ENCODE measurements at regions not wholly inside any gene's neighbourhood (a gene's known extent, or its start where the extent isn't known, plus 50 kb on each side); places are given as distances from the start of the nearest gene placed in this dataset.

DNA sequence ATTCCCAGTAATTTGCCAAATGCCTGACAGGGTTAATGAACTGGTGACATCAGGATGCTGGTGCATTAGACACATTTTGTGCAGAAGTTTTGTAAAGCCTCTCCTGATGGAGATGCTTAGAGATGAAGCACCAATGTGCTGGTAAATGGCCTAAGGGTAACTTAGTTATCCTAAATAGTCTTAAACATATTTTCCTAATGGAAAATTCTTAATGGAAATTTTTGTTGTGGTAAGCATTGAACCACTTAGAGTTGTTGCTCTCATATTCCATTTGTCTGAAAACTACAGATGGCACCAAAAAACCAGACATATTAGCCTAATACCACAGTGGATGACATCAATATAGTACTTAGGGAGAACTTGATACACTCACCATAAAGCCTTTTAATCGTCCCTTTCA, 154.5 kb upstream of the ANK2 start:
- no peak for TF ChIP-seq EP300 (conservative IDR thresholded peaks at IDR 0.05; ENCODE audit: poor library complexity, severe bottlenecking)
- TF ChIP-seq, protein P1, sequence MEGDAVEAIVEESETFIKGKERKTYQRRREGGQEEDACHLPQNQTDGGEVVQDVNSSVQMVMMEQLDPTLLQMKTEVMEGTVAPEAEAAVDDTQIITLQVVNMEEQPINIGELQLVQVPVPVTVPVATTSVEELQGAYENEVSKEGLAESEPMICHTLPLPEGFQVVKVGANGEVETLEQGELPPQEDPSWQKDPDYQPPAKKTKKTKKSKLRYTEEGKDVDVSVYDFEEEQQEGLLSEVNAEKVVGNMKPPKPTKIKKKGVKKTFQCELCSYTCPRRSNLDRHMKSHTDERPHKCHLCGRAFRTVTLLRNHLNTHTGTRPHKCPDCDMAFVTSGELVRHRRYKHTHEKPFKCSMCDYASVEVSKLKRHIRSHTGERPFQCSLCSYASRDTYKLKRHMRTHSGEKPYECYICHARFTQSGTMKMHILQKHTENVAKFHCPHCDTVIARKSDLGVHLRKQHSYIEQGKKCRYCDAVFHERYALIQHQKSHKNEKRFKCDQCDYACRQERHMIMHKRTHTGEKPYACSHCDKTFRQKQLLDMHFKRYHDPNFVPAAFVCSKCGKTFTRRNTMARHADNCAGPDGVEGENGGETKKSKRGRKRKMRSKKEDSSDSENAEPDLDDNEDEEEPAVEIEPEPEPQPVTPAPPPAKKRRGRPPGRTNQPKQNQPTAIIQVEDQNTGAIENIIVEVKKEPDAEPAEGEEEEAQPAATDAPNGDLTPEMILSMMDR (IDR thresholded peaks at IDR 0.05; ENCODE audit: poor library complexity, severe bottlenecking) = no peak
- TF ChIP-seq, protein P2, sequence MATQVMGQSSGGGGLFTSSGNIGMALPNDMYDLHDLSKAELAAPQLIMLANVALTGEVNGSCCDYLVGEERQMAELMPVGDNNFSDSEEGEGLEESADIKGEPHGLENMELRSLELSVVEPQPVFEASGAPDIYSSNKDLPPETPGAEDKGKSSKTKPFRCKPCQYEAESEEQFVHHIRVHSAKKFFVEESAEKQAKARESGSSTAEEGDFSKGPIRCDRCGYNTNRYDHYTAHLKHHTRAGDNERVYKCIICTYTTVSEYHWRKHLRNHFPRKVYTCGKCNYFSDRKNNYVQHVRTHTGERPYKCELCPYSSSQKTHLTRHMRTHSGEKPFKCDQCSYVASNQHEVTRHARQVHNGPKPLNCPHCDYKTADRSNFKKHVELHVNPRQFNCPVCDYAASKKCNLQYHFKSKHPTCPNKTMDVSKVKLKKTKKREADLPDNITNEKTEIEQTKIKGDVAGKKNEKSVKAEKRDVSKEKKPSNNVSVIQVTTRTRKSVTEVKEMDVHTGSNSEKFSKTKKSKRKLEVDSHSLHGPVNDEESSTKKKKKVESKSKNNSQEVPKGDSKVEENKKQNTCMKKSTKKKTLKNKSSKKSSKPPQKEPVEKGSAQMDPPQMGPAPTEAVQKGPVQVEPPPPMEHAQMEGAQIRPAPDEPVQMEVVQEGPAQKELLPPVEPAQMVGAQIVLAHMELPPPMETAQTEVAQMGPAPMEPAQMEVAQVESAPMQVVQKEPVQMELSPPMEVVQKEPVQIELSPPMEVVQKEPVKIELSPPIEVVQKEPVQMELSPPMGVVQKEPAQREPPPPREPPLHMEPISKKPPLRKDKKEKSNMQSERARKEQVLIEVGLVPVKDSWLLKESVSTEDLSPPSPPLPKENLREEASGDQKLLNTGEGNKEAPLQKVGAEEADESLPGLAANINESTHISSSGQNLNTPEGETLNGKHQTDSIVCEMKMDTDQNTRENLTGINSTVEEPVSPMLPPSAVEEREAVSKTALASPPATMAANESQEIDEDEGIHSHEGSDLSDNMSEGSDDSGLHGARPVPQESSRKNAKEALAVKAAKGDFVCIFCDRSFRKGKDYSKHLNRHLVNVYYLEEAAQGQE (IDR thresholded peaks at IDR 0.05; ENCODE audit: borderline replicate concordance) = no peak
- TF ChIP-seq EZH2 (IDR thresholded peaks at IDR 0.05; ENCODE audit: borderline replicate concordance, insufficient read depth, low read length, poor library complexity, severe bottlenecking) = no peak
- no peak for TF ChIP-seq TAF1 (IDR thresholded peaks at IDR 0.05; ENCODE audit: low read depth)
- TF ChIP-seq POLR2AphosphoS5 (IDR thresholded peaks at IDR 0.05) = no peak
- no peak for TF ChIP-seq MXI1 (conservative IDR thresholded peaks at IDR 0.05; ENCODE audit: poor library complexity, severe bottlenecking)
- TF ChIP-seq RAD21 (conservative IDR thresholded peaks at IDR 0.05) = no peak
- no peak for TF ChIP-seq SMC3 (conservative IDR thresholded peaks at IDR 0.05; ENCODE audit: poor library complexity)

Measured in neural cell (in vitro differentiated cells).